NCI-H2081 treated with DMSO at 0.1 percent for 48 hours (cell line): ENCODE measurements at regions not wholly inside any gene's neighbourhood (a gene's known extent, or its start where the extent isn't known, plus 50 kb on each side); places are given as distances from the start of the nearest gene placed in this dataset.
"Not testable (repeated sequence)": the region's sequence is repeated elsewhere in the genome, so short reads cannot be mapped to it uniquely, and the experiment has no call there.

Experiments
- DNase-seq: peaks from one replicate; lab custom pipeline; 2025; lab: John Stamatoyannopoulos, UW

DNA sequence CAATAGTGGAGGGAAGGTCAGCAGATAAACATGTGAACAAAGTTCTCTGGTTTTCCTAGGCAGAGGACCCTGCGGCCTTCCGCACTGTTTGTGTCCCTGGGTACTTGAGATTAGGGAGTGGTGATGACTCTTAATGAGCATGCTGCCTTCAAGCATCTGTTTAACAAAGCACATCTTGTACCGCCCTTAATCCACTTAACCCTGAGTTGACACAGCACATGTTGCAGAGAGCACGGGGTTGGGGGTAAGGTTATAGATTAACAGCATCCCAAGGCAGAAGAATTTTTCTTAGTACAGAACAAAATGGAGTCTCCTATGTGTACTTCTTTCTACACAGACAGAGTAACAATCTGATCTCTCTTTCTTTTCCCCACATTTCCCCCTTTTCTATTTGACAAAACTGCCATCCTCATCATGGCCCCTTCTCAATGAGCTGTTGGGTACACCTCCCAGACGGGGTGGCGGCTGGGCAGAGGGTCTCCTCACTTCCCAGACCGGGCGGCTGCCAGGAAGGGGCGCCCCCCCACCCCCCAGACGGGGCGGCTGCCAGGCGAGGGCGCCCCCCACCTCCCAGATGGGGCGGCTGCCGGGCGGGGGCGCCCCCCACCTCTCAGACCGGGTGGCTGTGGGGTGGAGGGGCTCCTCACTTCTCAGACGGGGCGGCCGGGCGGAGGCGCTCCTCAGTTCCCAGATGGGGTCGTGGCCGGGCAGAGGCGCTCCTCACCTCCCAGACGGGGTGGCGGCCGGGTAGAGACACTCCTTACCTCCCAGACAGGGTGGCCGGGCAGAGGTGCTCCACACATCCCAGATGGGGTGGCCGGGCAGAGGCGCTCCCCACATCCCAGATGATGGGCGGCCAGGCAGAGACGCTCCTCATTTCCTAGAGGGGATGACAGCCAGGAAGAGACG lies 361.6 kb upstream of the SGO1 start:
- DNase-seq = not testable (repeated sequence)

DNA sequence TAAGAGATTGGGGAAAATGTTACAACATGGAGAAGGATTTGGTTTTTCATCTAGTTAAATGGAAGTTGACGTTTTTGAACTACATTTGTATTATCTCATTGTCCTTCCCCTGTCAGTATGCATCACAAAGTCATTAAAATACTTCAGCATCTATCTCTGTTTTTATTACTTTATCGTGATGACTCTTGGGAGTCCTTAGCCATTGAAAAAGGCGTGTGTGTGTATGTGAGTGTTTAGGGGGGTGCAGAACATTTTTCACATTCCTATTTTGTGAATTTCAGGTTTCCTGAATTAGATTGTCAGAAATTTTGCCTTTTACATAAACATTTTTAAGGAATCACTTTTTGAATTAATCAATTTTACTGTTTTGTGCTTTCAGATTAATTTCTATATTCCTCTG lies 360.6 kb upstream of the SGO1 start:
- no peak for DNase-seq

GRCh38 chr3:20543535-20544226 lies 357.7 kb upstream of the SGO1 start:
- no peak for DNase-seq

GRCh38 chr3:20540066-20540465 lies 354.1 kb upstream of the SGO1 start:
- DNase-seq = no peak

GRCh38 chr3:20539666-20540065 lies 353.7 kb upstream of the SGO1 start:
- DNase-seq = no peak

GRCh38 chr3:20537234-20537633 lies 351.2 kb upstream of the SGO1 start:
- DNase-seq = no peak

DNA sequence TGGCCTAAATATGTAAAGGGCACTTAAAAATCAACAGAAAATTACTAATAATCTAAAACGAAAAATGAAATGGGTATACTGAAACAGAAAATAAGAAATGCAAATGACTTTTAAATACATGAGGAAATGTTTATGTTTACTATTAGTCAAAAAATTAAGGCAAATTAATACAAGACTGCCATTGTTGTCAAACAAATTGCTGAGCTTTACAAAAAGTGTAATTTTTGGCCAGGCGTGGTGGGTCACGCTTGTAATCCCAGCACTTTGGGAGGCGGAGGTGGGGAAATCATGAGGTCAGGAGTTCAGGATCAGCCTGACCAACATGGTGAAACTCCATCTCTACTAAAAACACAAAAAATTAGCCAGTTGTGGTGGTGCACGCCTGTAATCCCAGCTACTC lies 343.9 kb upstream of the SGO1 start:
- no peak for DNase-seq

DNA sequence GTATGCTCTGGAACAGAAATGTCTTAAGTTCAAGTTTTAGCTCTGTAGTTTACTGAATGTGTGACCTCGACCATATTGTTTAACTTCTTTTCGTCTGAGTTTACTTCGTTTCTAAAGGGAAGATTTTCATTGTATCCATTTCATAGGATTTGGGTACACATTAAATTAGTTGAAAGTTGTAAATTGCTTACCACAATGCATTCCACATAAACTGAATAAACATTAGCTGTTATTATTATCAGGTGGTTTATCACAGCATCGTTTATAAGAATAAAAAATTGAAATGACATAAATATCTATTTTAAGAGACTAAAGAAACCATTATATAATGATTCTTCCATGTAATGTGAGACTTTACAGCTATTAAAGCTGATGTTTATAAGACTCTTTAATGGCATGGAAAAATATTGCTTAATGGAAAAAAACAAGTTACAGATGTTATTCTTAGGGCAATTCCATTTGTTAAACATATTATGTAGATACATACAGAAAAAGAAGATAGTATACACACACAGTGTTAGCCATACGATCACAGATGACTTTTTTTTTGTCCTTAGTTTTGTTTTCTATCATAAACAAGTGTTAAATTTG lies 342.3 kb upstream of the SGO1 start:
- no peak for DNase-seq

GRCh38 chr3:20527368-20527767 lies 341.4 kb upstream of the SGO1 start:
- DNase-seq = no peak

DNA sequence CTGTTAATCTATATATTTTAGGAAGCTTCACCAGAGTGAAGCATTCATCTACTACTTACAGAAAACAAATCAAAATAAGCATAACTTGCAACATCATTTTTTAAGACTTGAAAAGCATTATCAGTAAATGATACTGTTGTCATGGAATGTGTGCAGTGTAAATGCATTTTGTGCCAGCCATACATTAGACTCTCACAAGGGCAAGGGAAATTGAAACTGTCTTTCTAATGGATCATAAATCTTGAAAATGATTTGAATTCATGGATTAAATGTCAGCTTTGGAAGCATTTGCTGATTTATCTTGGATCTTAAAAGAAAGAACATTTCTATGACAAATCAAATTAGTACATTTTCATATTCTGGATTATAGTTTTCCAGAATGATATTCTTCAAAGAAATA lies 338.3 kb upstream of the SGO1 start:
- DNase-seq = no peak

DNA sequence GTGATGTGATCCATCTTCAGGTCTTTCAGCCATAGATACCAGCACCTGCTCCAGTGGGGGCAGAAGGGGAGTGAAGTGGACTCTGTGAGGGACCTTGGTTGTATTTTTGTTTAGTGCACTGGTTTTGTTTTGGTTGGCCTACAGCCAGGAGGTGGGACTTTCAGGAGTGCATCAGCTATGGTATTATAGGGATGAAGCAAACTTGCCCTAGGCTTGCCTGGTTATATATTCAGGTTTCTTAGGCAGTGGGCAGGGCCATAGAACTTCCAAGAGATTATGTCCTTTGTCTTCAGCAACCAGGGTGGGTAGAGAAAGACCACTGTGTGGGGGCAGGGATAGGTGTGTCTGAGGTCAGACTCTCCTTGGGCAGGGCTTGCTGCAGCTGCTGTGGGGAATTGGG lies 337.3 kb upstream of the SGO1 start:
- DNase-seq = no peak

- not testable (repeated sequence) for DNase-seq
These were observed 331.3 kb upstream of the SGO1 start for GRCh38 chr3:20517316-20517715.

GRCh38 chr3:20516311-20516710 lies 330.3 kb upstream of the SGO1 start:
- DNase-seq = no peak

- DNase-seq = no peak
These were observed 329.8 kb upstream of the SGO1 start for GRCh38 chr3:20515834-20516233.

DNA sequence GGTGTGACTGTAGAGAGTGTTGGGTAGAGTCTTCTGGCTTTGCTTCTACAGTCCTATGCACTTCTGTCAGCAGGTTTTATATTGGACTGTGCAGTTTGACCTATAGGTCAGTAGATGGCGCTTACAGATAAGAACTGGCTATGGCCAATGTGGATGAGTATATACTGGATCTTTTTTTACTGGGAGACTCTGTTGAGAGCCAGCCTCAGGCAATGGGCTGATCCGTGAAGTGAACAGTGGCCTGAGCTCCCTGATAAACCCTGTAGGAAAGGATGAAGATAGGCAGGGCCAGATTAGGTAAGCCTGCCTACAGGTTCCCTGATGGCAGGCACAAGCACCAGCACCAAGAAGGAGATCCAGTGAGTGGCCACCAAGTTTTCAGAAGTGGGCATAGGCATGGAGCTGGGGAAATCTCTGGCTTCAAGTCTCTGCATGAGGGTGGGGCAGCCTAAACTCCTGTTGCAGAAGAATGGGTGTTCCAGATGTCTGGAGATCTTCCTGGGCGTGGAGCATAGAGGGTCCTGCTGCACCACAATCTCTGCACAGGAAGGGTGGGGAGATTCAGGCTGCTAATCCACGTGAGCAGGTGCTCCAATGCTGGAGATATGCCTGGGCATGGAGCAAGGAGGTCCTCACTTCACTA lies 326.0 kb upstream of the SGO1 start:
- peak; percentile 50 for DNase-seq

DNA sequence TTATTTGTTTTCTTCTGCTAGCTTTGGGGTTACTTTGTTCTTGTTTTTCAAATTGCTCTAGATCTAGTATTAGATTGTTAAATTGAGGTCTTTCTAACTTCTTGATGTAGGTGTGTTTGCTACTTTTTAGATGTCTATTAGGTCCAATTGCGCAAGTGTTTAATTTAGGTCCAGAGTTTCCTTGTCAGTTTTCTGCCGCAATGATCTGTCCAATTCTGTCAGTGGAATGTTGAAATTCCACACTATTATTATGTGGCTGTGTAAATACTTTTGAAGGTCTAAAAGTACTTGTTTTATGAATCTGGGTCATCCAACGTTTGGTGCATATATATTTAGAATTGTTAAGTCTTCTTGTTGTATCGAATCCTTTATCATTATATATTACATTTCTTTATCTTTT lies 324.4 kb upstream of the SGO1 start:
- DNase-seq = no peak

DNA sequence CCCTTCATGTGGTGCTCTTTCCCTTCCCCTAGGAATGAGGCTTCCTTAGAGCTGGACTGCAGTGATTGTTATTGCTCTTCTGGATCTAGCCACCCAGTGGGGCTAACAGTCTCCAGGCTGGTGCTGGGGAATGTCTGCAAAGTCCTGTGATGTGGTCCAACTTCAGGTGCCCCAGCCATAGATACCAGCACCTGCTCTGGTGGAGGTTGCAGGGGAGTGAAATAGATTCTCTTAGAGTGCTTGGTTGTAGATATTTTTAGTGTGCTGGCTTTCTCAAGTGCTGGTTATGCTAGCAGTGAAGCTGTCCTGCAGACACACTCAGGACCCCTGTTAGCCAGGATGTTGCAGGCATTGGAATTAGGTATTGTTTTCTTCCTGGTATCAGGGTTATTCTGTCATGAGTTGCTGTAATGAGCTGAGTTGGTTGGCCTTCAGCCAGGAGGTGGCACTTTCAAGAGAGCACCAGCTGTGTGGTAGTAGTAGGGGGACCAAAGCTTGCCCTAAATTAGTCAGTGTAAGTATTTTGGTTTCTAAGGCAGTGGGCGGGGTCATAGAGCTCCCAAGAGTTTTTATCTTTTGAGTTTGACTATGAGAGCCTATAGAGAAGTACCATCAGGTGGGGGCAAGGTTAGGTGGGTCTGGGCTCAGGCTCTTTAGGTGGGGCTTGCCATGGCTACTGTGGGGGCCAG lies 317.5 kb upstream of the SGO1 start:
- DNase-seq = no peak

DNA sequence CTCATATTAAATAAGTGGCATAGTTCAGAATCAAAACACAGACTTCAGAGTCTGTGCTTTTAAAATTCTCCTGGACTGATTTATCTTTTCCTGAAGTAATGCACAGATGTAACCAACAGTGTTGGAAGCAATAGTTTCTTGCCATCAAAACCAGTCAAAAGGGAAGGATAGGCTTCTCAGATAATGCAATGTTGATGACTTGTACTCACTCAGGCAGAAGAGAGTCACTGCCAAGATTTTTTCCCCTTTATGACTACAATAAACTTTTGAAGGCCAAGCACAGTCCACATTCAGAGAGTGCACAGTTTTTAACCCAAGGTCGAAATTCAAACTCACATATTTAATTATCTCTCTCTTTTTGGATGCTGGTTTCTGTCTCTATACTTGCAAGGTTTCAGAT lies 305.0 kb upstream of the SGO1 start:
- no peak for DNase-seq

GRCh38 chr3:20488151-20488550 lies 302.1 kb upstream of the SGO1 start:
- no peak for DNase-seq

- DNase-seq = no peak
These were observed 298.1 kb upstream of the SGO1 start for GRCh38 chr3:20484126-20484525.

DNA sequence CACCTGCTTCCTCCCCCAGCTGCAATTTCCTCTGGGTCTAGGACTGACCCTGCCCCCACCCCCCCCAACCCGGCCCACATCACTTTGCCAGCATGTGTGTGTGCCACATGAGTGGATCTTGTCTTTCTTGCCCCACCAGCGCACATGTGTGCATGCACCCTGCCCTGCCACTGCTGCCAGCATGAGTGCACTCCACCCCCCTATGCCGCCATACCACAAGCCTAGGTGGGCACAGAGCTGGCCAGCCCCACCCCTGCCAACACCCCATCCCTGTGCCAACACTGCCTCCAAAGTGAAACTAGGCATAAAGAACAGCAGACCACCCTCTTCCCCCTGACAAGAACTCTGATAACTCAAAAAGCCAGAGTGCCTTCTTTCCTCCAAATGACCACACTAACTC lies 296.3 kb upstream of the SGO1 start:
- no peak for DNase-seq

DNA sequence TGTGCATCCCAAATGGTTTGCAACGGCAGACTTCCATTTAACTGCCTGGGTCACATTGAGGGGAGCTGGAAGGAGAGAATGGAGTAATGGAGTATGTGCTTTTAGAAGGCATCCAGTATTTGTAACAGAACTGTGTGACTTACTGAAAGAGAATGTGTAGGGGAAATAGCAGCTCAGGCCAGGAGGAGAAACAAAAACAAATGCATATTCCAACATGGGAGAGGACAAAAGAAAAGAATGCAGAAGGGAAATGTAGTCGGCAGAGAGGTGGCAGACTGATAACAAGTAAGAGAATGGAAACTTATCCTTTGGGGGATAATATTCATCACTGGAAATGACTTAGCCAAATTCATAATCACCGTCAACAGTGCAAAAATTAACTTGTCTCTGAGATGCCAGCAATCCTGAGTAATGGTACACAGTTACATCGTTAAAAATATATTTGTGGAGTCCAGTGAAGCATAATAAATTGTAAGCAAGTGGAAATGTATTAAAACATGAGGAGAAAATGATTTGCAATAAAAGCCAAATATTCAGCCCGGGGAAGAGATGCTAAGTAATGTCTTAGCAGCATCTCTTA lies 294.9 kb upstream of the SGO1 start:
- no peak for DNase-seq
